Tibial nerve (tissue), 4 donors: ENCODE measurements at regions not wholly inside any gene's neighbourhood (a gene's known extent, or its start where the extent isn't known, plus 50 kb on each side); places are given as distances from the start of the nearest gene placed in this dataset.
"Not testable (repeated sequence)": the region's sequence is repeated elsewhere in the genome, so short reads cannot be mapped to it uniquely, and the experiment has no call there.

Experiments used
- DNase-seq, 2 donors: peaks; one replicate each; pipeline ENCODE4 v3.0.0-alpha.2; 2019; ENCODE audit warnings: low spot score in 2 of 2
- H3K27ac ChIP-seq, 4 donors: fragments of 200-600 bp; sonication (generic) in 3 of 4; one replicate each; pipeline ENCODE4 v1.5.1; 2017 to 2019; ENCODE audit warnings: mild to moderate bottlenecking in 1 of 4
- H3K27me3 ChIP-seq, 2 donors: fragments of 200-600 bp; sonication (generic) in 1 of 2; one replicate each; pipeline versions ENCODE4 v1.5.1 to v1.6.0; 2017 to 2019
- H3K36me3 ChIP-seq, 3 donors: fragments of 200-600 bp; sonication (generic); one replicate each; pipeline ENCODE4 v1.5.1; 2018 to 2019
- H3K4me1 ChIP-seq, 4 donors: fragments of 200-600 bp; sonication (generic) in 3 of 4; one replicate each; pipeline ENCODE4 v1.5.1; 2017 to 2019
- H3K4me3 ChIP-seq, 4 donors: fragments of 200-600 bp; sonication (generic) in 3 of 4; one replicate each; pipeline ENCODE4 v1.5.1; 2017 to 2019; ENCODE audit warnings: mild to moderate bottlenecking in 1 of 4, moderate library complexity in 1 of 4
- H3K9me3 ChIP-seq, 4 donors: fragments of 200-600 bp; sonication (generic) in 3 of 4; one replicate each; pipeline ENCODE4 v1.5.1; 2017 to 2019
- EP300 ChIP-seq, 2 donors: sonication (generic); formaldehyde crosslinking; IDR thresholded peaks; one replicate each; pipeline ENCODE4 v1.6.1; 2017; ENCODE audit warnings: antibody characterized with exemption in 2 of 2, mild to moderate bottlenecking in 1 of 2
- POLR2A ChIP-seq, 2 donors: fragments of 450-650 bp; IDR thresholded peaks; one replicate each; pipeline ENCODE4 v1.6.1; 2017; ENCODE audit warnings: antibody characterized with exemption in 2 of 2, mild to moderate bottlenecking in 2 of 2, moderate library complexity in 2 of 2
- WGBS, 2 donors: methylation state at CpG; one replicate each; pipeline ENCODE4 v1.1.5; 2018; 5-methylcytosine and 5-hydroxymethylcytosine counted together
- TF ChIP-seq, protein P1 (sequence below), 5 experiments: fragments of 200-600 bp in 3 of 5; fragments of 450-650 bp in 2 of 5; sonication (generic) in 3 of 5; IDR thresholded peaks; one replicate each; pipeline ENCODE4 v1.5.1; 2016 to 2019; ENCODE audit warnings: antibody characterized with exemption in 5 of 5, mild to moderate bottlenecking in 3 of 5, moderate library complexity in 2 of 5

DNA sequence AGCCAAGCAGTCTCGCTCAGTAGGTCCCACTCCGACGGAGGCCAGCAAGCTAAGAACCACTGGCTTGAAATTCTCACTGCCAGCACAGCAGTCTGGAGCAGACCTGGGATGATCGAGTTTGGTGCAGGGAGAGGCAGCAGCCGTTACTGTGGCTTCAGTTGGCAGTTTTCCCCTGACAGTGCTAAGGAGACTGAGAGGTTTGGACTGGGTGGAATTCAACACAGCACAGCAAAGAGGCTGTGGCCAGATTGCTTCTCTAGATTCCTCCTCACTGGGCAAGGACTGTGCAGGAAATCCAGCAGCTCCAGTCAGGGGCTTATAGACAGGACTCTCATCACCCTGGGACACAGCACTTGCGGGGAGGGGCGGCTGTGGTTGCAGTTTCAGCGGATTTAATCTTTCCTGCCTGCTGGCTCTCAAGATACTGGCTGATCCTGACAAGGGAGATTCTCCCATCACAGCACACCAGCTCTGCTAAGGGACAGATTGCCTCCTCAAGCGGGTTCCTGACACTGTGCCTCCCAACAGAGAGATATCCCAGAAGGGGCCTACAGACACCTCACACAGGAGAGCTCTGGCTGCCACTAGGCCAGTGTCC, 122.1 kb downstream of the YIPF5 start:
- Histone ChIP-seq H3K36me3 (no peaks in the 10 kb centered on the region), H3K4me1 (no peaks in the 10 kb centered on the region), H3K27ac (no peak overlapping the region), H3K27me3 (no peaks in the 10 kb centered on the region), H3K9me3 (no peaks in the 10 kb centered on the region), H3K4me3 (no peak overlapping the region)
- 64 to 66% methylated on average over 9 of the region's 9 CpGs for WGBS, 2 donors
- no peak for TF ChIP-seq EP300 (IDR thresholded peaks at IDR 0.05)
- TF ChIP-seq POLR2A (IDR thresholded peaks at IDR 0.05): no peak
- TF ChIP-seq, protein P1, sequence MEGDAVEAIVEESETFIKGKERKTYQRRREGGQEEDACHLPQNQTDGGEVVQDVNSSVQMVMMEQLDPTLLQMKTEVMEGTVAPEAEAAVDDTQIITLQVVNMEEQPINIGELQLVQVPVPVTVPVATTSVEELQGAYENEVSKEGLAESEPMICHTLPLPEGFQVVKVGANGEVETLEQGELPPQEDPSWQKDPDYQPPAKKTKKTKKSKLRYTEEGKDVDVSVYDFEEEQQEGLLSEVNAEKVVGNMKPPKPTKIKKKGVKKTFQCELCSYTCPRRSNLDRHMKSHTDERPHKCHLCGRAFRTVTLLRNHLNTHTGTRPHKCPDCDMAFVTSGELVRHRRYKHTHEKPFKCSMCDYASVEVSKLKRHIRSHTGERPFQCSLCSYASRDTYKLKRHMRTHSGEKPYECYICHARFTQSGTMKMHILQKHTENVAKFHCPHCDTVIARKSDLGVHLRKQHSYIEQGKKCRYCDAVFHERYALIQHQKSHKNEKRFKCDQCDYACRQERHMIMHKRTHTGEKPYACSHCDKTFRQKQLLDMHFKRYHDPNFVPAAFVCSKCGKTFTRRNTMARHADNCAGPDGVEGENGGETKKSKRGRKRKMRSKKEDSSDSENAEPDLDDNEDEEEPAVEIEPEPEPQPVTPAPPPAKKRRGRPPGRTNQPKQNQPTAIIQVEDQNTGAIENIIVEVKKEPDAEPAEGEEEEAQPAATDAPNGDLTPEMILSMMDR (IDR thresholded peaks at IDR 0.05): no peak
- DNase-seq: no peak

GRCh38 chr5:144055391-144055790, 115.1 kb downstream of the YIPF5 start:
- H3K27me3 ChIP-seq, H3K27ac ChIP-seq, DNase-seq, H3K4me1 ChIP-seq, H3K4me3 ChIP-seq, H3K36me3 ChIP-seq: not testable (repeated sequence)
- H3K9me3 ChIP-seq: peaks cover 0 to 27% (median 1%) of the 10 kb centered on the region in 4 donors
- 90 to 97% methylated on average over 5 to 6 of the region's 6 CpGs for WGBS, 2 donors

DNA sequence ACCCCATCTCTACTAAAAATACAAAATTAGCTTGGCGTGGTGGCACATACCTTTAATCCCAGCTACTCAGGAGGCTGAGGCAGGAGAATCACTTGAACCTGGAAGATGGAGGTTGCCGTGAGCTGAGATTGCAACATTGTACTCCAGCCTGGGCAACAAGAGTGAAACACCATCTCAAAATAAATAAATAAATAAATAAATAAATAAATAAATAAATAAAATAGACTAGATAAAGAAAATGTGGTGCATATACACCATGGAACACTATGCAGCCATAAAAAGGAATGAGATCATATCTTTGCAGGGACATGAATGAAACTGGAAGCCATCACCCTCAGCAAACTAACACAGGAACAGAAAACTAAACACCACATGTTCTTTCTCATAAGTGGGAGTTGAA, 110.4 kb downstream of the YIPF5 start:
- H3K27me3 ChIP-seq, H3K27ac ChIP-seq, H3K36me3 ChIP-seq, H3K4me3 ChIP-seq, H3K4me1 ChIP-seq, DNase-seq: not testable (repeated sequence)
- peaks cover 0 to 20% (median 1%) of the 10 kb centered on the region in 4 donors for H3K9me3 ChIP-seq
- whole genome bisulfite sequencing, 2 donors: 95 to 100% methylated on average over 2 of the region's 2 CpGs

DNA sequence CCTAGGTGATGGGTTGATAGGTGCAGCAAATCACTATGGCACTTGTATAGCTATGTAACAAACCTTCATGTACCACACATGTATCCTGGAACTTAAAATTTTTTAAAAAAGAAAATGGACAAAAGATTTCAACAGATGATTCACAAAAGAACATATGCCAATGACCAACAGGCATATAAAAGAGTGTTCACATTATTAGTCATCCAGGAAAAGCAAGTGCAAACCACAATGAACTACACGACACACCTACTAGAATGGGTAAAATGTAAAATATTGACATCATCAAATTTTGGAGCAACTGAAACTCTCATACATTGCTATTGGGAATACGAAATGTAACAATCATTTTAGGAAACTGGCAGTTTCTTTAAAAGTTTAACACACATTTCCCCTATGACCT, 109.9 kb downstream of the YIPF5 start:
- Histone ChIP-seq H3K36me3 (no peaks in the 10 kb centered on the region), H3K4me3 (no peak overlapping the region), H3K27ac (no peak overlapping the region), H3K27me3 (no peaks in the 10 kb centered on the region), H3K9me3 (peaks cover 0 to 15% (median 1%) of the 10 kb centered on the region in 4 donors), H3K4me1 (no peaks in the 10 kb centered on the region)
- WGBS, 2 donors: 94 to 98% methylated on average over 2 of the region's 2 CpGs
- DNase-seq: no peak
- TF ChIP-seq, protein P1 (IDR thresholded peaks at IDR 0.05): no peak
- TF ChIP-seq POLR2A (IDR thresholded peaks at IDR 0.05): no peak
- no peak for TF ChIP-seq EP300 (IDR thresholded peaks at IDR 0.05)

DNA sequence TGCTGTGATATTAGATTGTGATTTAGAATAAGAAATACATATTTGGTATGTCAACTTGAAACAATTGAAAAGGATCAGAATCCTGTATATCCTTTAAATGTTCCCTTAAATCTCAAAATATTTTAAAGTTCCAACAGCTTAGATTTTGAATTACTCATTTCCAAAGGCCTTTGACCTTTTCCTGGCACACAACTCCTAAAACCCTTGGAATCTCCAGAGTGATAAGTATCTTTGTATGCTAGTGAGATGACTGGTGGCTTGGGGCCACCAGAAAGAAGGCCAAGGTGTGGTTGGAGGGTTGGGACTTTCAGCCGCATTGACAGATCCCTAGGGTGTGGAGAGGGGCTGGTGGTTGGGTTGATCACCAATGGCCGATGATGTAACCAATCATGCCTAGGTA, 104.7 kb downstream of the YIPF5 start:
- no peak for DNase-seq
- TF ChIP-seq EP300 (IDR thresholded peaks at IDR 0.05): no peak
- TF ChIP-seq, protein P1 (IDR thresholded peaks at IDR 0.05): no peak
- TF ChIP-seq POLR2A (IDR thresholded peaks at IDR 0.05): no peak
- Histone ChIP-seq H3K36me3 (no peaks in the 10 kb centered on the region), H3K27ac (no peak overlapping the region), H3K4me3 (no peak overlapping the region), H3K27me3 (no peaks in the 10 kb centered on the region), H3K9me3 (no peaks in the 10 kb centered on the region), H3K4me1 (no peaks in the 10 kb centered on the region)
- 76 to 87% methylated on average over 2 of the region's 2 CpGs for WGBS, 2 donors

- Histone ChIP-seq H3K36me3 (no peaks in the 10 kb centered on the region), H3K4me3 (no peak overlapping the region), H3K4me1 (no peaks in the 10 kb centered on the region), H3K27ac (no peak overlapping the region), H3K9me3 (peaks cover 0 to 4% (median 0%) of the 10 kb centered on the region in 4 donors), H3K27me3 (no peaks in the 10 kb centered on the region)
- DNase-seq: no peak
- no peak for TF ChIP-seq POLR2A (IDR thresholded peaks at IDR 0.05)
- TF ChIP-seq, protein P1 (IDR thresholded peaks at IDR 0.05): no peak
- TF ChIP-seq EP300 (IDR thresholded peaks at IDR 0.05): no peak
Observed at GRCh38 chr5:144072518-144072927, 97.9 kb downstream of the YIPF5 start.
